BE2C (cell line): ENCODE measurements at regions not wholly inside any gene's neighbourhood (a gene's known extent, or its start where the extent isn't known, plus 50 kb on each side); places are given as distances from the start of the nearest gene placed in this dataset.

Experiments used
- DNase-seq: peaks from one replicate; pipeline ENCODE4 v3.0.0-alpha.2; 2020
- H3K27me3 ChIP-seq: fragments of 250-450 bp; sonication (Bioruptor Pico); 2 replicates; pipeline ENCODE4 v1.5.1; 2020; ENCODE audit warnings: mild to moderate bottlenecking
- H3K36me3 ChIP-seq: fragments of 250-450 bp; sonication (Bioruptor Pico); 2 replicates; pipeline ENCODE4 v1.5.1; 2020; ENCODE audit warnings: mild to moderate bottlenecking
- H3K4me1 ChIP-seq: fragments of 250-450 bp; sonication (Bioruptor Pico); 2 replicates; pipeline ENCODE4 v1.5.1; 2020
- H3K4me3 ChIP-seq: 2 replicates; pipeline ENCODE4 v1.5.1; 2011; ENCODE audit warnings: low read depth, low read length
- H3K9me3 ChIP-seq: fragments of 250-450 bp; sonication (Bioruptor Pico); 2 replicates; pipeline ENCODE4 v1.5.1; 2020
- CTCF ChIP-seq: IDR thresholded peaks from 2 replicates; pipeline ENCODE4 v1.5.1; 2012; ENCODE audit warnings: mild to moderate bottlenecking, low read depth, low read length

- Histone ChIP-seq H3K4me3 (no peak overlapping the region), H3K9me3 (no peaks in the 10 kb centered on the region), H3K4me1 (no peaks in the 10 kb centered on the region), H3K27me3 (no peaks in the 10 kb centered on the region), H3K36me3 (no peaks in the 10 kb centered on the region)
- no peak for TF ChIP-seq CTCF
- DNase-seq = no peak
Measured at GRCh38 chrX:145654486-145654885, 163.1 kb upstream of the SLITRK2 start.

DNA sequence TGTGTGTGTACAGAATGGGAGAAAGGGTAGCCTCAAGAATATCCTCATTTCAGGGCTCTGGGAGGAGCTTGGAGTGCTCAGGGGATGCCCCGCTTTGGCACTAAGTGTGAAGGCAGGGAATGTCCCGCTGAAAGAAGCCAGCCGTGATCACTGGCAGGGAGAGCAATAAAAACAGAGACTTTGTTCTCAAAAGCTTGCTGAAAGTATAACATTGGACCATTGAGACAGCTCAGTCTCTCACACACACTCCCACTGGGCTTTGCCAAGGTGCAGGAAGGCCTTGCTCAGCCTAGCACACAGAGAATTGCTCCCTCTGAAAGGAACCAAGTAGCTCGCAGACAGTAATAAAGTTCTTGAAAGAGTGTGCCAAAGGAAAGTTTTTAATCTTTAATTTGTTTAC, 143.8 kb upstream of the SLITRK2 start:
- TF ChIP-seq CTCF = no peak
- H3K4me3 ChIP-seq = no peak overlapping the region
- H3K27me3 ChIP-seq = no peaks in the 10 kb centered on the region

DNA sequence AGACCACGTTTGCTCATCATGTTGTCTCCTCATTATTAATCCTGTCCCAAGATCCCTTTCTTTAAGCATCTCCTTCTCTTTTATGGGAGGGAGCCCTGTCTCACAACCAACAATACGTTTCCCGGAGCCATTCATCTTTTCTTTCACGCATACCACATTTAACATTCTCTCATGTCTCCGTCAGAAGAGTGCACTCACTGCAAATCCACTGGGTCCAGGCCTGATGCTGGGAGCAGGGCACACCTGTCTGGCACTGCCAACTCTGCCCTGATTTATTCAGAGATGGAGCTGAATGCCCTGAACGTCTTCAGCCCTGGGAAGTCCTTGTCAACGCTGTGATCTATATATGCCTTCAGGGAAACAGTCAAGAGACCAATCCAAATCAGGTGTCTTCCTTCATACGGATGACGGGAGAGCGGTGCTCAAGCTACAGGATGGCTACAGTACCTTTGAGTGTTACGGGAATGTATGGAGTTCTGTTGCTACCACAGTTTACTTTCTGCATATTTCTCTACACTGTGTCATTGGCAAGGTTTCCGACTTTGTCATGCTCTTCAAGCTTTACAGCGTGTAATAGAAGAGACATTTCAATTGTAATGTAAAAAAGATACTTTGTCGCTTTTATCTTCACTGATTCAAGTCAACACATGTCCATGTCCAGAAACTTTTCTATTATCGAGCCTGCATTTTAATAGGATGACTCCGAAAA, 140.4 kb upstream of the SLITRK2 start:
- Histone ChIP-seq H3K4me3 (no peak overlapping the region), H3K27me3 (no peaks in the 10 kb centered on the region), H3K9me3 (no peaks in the 10 kb centered on the region), H3K4me1 (no peaks in the 10 kb centered on the region), H3K36me3 (no peaks in the 10 kb centered on the region)
- DNase-seq = no peak
- no peak for TF ChIP-seq CTCF

More for the DNA sequence above, 143.8 kb upstream of the SLITRK2 start:
- DNase-seq = no peak
- Histone ChIP-seq H3K9me3 (no peaks in the 10 kb centered on the region), H3K4me1 (no peaks in the 10 kb centered on the region), H3K36me3 (no peaks in the 10 kb centered on the region)

DNA sequence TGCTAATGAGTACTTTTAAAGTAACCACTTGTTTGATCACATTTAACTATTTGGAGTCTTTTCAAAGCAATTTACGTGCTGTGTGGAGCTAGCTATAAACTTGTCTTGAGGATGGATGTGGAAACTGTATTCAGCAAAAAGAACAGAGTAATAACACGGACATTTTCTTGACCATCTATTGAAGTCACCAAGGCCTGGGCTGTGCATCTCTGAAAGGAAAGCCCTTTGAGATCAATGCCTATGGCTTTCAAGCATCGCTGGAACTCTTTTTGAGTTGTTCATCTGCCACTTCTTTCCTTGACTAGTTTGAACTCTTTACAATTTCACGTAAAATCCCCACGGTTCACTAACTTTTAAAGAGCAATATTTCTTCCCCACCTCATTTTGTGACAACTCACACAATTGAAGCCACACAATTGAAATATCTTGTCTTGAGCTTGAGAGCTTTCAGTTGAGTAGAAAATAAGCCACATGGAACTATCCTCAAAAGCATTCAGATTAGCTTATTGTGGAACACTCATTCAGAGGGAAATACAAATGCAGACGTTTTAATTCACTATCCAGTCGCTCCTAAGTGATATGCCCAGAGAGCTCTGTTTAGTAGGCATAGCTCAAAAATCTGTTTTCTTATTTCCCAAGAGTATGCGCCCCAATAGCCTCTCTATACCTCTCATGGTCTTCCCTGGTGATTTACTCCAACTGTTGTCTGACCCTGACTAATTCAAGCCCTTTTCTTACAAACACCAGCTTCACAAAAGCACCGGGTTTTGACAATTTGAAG, 134.9 kb upstream of the SLITRK2 start:
- TF ChIP-seq CTCF = no peak
- Histone ChIP-seq H3K4me3 (no peak overlapping the region), H3K9me3 (no peaks in the 10 kb centered on the region), H3K36me3 (no peaks in the 10 kb centered on the region), H3K4me1 (no peaks in the 10 kb centered on the region), H3K27me3 (no peaks in the 10 kb centered on the region)
- no peak for DNase-seq

DNA sequence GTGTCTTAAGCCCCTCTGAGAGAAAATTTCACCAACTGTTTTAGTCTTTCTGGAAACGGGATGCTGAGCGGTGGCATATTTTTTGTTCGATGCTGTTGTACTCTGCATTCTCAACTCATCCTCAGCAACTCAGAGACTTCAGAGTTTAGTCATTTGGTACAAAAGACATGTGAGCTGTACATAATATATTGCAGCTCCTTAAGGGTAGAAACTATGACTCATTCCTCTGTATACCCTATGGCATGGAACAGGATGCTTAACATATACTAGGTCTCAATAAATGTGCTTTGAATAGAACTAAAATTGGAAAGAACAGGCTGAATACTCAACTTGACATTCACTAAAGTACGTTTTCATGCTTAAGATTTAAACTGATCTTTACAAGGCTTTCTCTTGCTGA, 130.5 kb upstream of the SLITRK2 start:
- H3K36me3 ChIP-seq = no peaks in the 10 kb centered on the region
- no peak for TF ChIP-seq CTCF
- no peaks in the 10 kb centered on the region for H3K27me3 ChIP-seq
- no peak overlapping the region for H3K4me3 ChIP-seq
- no peak for DNase-seq
- no peaks in the 10 kb centered on the region for H3K4me1 ChIP-seq
- no peaks in the 10 kb centered on the region for H3K9me3 ChIP-seq

- TF ChIP-seq CTCF = no peak
- H3K9me3 ChIP-seq = no peaks in the 10 kb centered on the region
Measured at GRCh38 chrX:145687707-145688106, 129.9 kb upstream of the SLITRK2 start.

More at GRCh38 chrX:145687707-145688106, 129.9 kb upstream of the SLITRK2 start:
- Histone ChIP-seq H3K36me3 (no peaks in the 10 kb centered on the region), H3K4me3 (no peak overlapping the region), H3K4me1 (no peaks in the 10 kb centered on the region), H3K27me3 (no peaks in the 10 kb centered on the region)
- DNase-seq = no peak
